Esophagus squamous epithelium (tissue), 5 donors: ENCODE measurements at regions not wholly inside any gene's neighbourhood (a gene's known extent, or its start where the extent isn't known, plus 50 kb on each side); places are given as distances from the start of the nearest gene placed in this dataset.
"Not testable (repeated sequence)": the region's sequence is repeated elsewhere in the genome, so short reads cannot be mapped to it uniquely, and the experiment has no call there.

Experiments used
- DNase-seq: peaks from one replicate; lab custom pipeline; 2025; lab: John Stamatoyannopoulos, UW
- H3K27ac ChIP-seq, 4 donors: fragments of 200-600 bp; sonication (generic); one replicate each; pipeline ENCODE4 v1.5.1; 2016 to 2019; ENCODE audit warnings: mild to moderate bottlenecking in 1 of 4
- H3K27me3 ChIP-seq, 4 donors: fragments of 200-600 bp; sonication (generic); 1 replicate in 3 of 4; 2 replicates in 1 of 4; pipeline versions ENCODE4 v1.5.1 to v1.6.0; 2017 to 2021; ENCODE audit warnings: antibody characterized with exemption in 1 of 4
- H3K36me3 ChIP-seq, 3 donors: fragments of 200-600 bp; sonication (generic); one replicate each; pipeline ENCODE4 v1.5.1; 2016 to 2019
- H3K4me1 ChIP-seq, 3 donors: fragments of 200-600 bp; sonication (generic); one replicate each; pipeline ENCODE4 v1.5.1; 2017 to 2019
- H3K4me3 ChIP-seq, 4 donors: fragments of 200-600 bp; sonication (generic); 1 replicate in 3 of 4; 2 replicates in 1 of 4; pipeline ENCODE4 v1.5.1; 2016 to 2019; ENCODE audit warnings: mild to moderate bottlenecking in 2 of 4, moderate library complexity in 1 of 4
- H3K9me3 ChIP-seq, 3 donors: fragments of 200-600 bp; sonication (generic); one replicate each; pipeline ENCODE4 v1.5.1; 2016 to 2019
- CTCF ChIP-seq, 6 experiments: fragments of 450-650 bp in 4 of 6; fragments of 200-600 bp in 2 of 6; sonication (generic) in 2 of 6; IDR thresholded peaks; one replicate each; pipeline ENCODE4 v1.5.1; 2016 to 2019; ENCODE audit warnings: antibody characterized with exemption in 6 of 6, mild to moderate bottlenecking in 4 of 6, moderate library complexity in 4 of 6
- POLR2A ChIP-seq, 4 donors: fragments of 450-650 bp; IDR thresholded peaks; one replicate each; pipeline ENCODE4 v1.6.1; 2017; ENCODE audit warnings: antibody characterized with exemption in 4 of 4, mild to moderate bottlenecking in 4 of 4, moderate library complexity in 3 of 4
- WGBS, 2 donors: methylation state at CpG; one replicate each; pipeline ENCODE4 v1.1.5; 2018; 5-methylcytosine and 5-hydroxymethylcytosine counted together
- intact Hi-C: fragments of 100-400 bp; cut with DNase I; formaldehyde crosslinking; loops from one replicate; pipeline ENCODE4 v1.15.0; 2022
- donor health status: DM: yes; HTN: yes; CAD: no.

- Histone ChIP-seq H3K4me3 (no peak overlapping the region), H3K27me3 (no peaks in the 10 kb centered on the region), H3K36me3 (no peaks in the 10 kb centered on the region), H3K9me3 (no peaks in the 10 kb centered on the region), H3K4me1 (no peaks in the 10 kb centered on the region), H3K27ac (no peak overlapping the region)
- intact Hi-C loops = no loop called here
- TF ChIP-seq CTCF (IDR thresholded peaks at IDR 0.05) = no peak
- no peak for TF ChIP-seq POLR2A (IDR thresholded peaks at IDR 0.05)
- no peak for DNase-seq
These were observed 620.5 kb upstream of the LRRN3 start for GRCh38 chr7:110470420-110470819.

- H3K4me1 ChIP-seq, DNase-seq, H3K4me3 ChIP-seq, H3K27ac ChIP-seq, H3K27me3 ChIP-seq, intact Hi-C loops, H3K36me3 ChIP-seq, H3K9me3 ChIP-seq: not testable (repeated sequence)
- WGBS, 2 donors = 65 to 70% methylated on average over 2 to 6 of the region's 7 CpGs
These were observed 618.5 kb upstream of the LRRN3 start for GRCh38 chr7:110472419-110472818.

- no peak for TF ChIP-seq CTCF (IDR thresholded peaks at IDR 0.05)
- no peak for TF ChIP-seq POLR2A (IDR thresholded peaks at IDR 0.05)
- 70 to 80% methylated on average over 1 of the region's 2 CpGs for WGBS, 2 donors
- Histone ChIP-seq H3K27ac (no peak overlapping the region), H3K4me3 (no peak overlapping the region), H3K9me3 (peaks cover 0 to 27% (median 3%) of the 10 kb centered on the region in 3 donors), H3K4me1 (no peaks in the 10 kb centered on the region), H3K36me3 (no peaks in the 10 kb centered on the region), H3K27me3 (no peaks in the 10 kb centered on the region)
- intact Hi-C loops = no loop called here
- no peak for DNase-seq
These were observed 610.0 kb upstream of the LRRN3 start for GRCh38 chr7:110480964-110481363.

- H3K9me3 ChIP-seq = peaks cover 0 to 27% (median 3%) of the 10 kb centered on the region in 3 donors
- no peak overlapping the region for H3K27ac ChIP-seq
- H3K27me3 ChIP-seq = no peaks in the 10 kb centered on the region
- H3K4me1 ChIP-seq = no peaks in the 10 kb centered on the region
- 77 to 84% methylated on average over 3 of the region's 3 CpGs for WGBS, 2 donors
- H3K4me3 ChIP-seq = no peak overlapping the region
- intact Hi-C loops = no loop called here
- no peak for DNase-seq
- H3K36me3 ChIP-seq = no peaks in the 10 kb centered on the region
- TF ChIP-seq POLR2A (IDR thresholded peaks at IDR 0.05) (no peak), CTCF (IDR thresholded peaks at IDR 0.05) (no peak)
These were observed 607.4 kb upstream of the LRRN3 start for GRCh38 chr7:110483553-110483952.

- Histone ChIP-seq H3K9me3 (peaks cover 0 to 27% (median 3%) of the 10 kb centered on the region in 3 donors), H3K4me1 (no peaks in the 10 kb centered on the region), H3K36me3 (no peaks in the 10 kb centered on the region), H3K27ac (no peak overlapping the region), H3K27me3 (no peaks in the 10 kb centered on the region), H3K4me3 (no peak overlapping the region)
- TF ChIP-seq POLR2A (IDR thresholded peaks at IDR 0.05) = no peak
- no peak for TF ChIP-seq CTCF (IDR thresholded peaks at IDR 0.05)
- no peak for DNase-seq
- 42 to 50% methylated on average over 2 of the region's 2 CpGs for WGBS, 2 donors
- intact Hi-C loops = no loop called here
These were observed 606.6 kb upstream of the LRRN3 start for GRCh38 chr7:110484356-110484755.

GRCh38 chr7:110486549-110486948, 604.4 kb upstream of the LRRN3 start:
- no peak overlapping the region for H3K4me3 ChIP-seq
- no peaks in the 10 kb centered on the region for H3K4me1 ChIP-seq
- no peaks in the 10 kb centered on the region for H3K36me3 ChIP-seq
- H3K27ac ChIP-seq = no peak overlapping the region
- 79 to 85% methylated on average over 2 of the region's 2 CpGs for WGBS, 2 donors
- peaks cover 0 to 11% (median 0%) of the 10 kb centered on the region in 3 donors for H3K9me3 ChIP-seq
- no peaks in the 10 kb centered on the region for H3K27me3 ChIP-seq
- no peak for DNase-seq
- intact Hi-C loops = no loop called here
- no peak for TF ChIP-seq CTCF (IDR thresholded peaks at IDR 0.05)
